NCI-H187 (cell line): ENCODE measurements at regions not wholly inside any gene's neighbourhood (a gene's known extent, or its start where the extent isn't known, plus 50 kb on each side); places are given as distances from the start of the nearest gene placed in this dataset.

Experiments used
- DNase-seq, 2 experiments: peaks; one replicate each; lab custom pipeline; 2025; lab: John Stamatoyannopoulos, UW

DNA sequence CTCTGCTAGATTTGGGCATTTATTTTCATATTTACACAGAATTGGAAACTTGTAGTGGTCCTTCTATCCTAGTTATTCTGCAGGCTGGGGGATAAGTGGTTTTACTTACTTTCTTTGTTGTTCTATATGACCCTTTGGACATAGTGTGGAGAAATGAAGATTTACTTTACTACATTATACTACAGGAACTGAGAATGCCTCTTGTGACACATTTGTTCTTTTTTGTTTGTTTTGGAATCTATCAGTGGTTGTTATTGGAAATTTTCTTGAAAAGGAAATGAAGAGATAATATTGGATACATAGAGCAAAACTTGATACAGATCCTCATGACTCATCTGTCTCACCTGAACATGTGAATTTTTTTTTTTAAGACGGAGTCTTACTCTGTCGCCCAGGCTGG is 146.1 kb upstream of the DPYD start:
- no peak for DNase-seq

DNA sequence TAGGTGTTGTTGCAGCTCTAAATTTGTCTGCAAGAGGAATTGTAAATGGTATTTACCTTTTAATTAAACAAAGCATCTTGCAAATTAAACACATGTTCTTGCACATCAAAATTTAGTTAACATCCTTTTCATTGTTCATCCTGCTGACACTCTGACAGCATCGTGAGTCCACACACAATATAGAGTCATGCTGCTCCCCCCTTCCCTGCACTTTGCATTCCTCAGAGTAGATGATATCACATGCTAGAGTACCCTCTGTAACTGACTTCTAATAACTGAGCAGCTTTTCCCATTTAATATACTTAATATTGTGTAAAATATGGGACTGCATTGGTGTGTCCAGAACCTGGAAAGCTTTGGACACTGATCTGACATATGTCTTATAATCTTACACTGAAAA is 138.8 kb upstream of the DPYD start:
- no peak for DNase-seq

DNA sequence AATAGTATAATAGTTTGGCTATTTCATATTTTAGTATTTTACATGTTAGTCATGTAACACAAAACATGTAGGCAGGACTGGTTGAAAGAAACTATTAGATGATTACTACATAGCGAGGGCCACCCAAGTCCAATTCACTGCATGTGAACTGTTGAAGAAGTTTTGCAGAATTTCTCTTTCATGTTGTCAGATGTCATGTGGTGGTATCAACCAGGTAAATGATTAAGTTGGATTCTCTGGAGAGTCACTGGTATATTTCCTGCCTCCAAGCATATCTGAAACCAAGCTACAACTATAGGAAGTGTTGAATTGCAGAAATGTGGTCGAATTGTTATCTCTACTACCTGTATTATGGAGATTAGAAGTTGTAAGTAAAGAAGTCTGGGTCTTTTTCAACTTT is 137.8 kb upstream of the DPYD start:
- DNase-seq, result no peak

DNA sequence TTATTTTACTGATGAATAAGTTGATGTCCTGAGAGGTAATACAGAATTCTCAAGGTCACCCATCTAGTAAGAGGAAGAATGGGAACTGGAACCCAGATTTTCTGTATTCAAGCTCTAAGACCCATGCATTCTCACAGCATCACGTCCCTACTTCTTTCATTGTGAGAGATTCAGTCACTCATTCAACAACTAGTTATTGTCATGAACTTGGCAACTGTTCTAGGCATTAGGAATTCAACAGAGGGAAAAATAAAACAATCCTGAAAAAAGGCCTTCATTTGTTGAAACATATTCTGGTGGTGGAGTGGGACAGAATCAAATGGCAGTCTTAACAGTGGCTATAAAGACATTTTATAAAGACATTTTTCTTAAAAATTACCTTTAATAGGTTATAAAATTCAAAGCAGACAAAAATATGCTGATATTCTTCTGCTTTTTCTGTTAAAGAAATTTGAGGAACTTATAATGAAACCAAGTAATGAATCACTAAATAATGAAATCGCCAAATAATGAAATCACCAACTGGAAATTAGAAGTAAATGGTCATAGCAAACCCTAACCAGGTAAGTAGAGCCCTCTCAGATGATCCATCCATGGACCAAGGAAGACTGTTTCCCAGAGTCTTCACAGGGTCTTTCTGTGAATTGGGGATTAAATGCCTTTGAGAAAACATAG is 136.5 kb upstream of the DPYD start:
- DNase-seq, result no peak

DNA sequence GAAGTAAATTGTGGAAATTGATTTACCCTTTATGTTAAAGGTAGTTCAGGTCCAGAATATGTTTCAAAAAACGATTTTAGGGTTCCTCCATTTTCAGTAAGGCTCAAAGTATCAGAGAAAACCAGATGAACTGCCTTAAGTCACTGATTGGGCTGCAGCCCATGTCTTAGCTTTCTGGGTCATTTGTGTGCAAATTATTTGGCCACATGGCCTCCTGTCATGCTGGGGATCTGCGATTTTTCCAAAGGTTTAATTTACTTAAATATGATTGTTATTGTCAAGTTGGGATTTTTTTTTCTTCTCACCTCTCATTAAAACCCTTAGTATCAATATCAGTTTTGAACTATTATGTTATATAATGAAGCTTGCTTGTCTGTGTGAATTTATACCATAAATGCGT is 135.9 kb upstream of the DPYD start:
- DNase-seq, result no peak

DNA sequence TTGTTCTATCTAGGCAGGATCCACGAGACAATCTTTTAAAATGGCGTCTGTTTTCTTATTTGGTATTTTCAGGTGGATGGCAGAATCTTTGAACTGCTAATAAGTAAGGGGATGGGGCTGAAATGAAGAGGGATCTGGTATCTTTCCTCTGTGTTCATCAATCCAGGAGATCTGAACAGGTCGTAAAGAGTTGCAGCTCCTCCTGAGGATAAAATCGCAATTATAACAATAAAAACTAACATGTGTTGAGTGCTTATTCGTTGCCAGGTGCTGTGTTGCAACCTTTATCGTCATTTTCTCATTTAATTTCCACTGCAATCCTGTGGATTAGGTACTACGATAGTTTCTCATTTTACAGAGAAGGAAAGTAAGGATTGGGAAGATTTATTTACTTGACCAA is 134.6 kb upstream of the DPYD start:
- no peak for DNase-seq

DNA sequence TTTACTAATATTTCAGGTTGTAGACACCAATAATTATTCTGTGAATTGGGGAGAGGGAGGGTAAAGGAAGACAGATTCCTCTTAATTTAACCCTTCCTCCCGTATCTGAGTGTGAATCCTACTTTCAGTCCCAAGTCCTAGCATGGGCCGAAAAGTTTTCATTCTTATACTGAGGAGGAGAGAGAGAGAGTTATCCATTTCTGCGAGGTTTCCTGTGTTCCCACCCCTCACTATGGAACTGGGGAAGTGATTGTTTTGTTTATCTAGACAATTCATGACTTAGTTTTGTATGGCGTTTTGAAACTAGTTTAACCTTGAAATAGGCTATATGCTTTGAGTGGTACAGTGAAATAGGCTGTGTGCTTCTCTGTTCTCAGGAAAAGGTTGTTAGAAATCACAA is 134.0 kb upstream of the DPYD start:
- DNase-seq, result no peak

DNA sequence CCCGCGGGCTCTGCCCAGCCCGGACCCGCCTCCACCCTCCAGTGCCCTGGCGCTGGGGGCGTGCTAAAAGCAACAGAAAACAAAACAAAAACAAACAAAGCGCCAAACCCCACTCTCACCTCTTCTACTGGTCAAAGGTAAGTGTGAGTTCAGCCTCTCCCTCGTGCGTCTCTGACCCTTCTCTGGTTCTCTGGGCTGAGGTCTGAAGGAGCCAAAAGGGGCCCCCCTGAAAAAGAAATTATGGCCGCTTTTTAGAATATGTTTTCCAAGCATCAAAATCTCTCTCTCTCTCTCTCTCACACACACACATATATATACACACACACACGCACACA is 133.5 kb upstream of the DPYD start:
- DNase-seq, result no peak

DNA sequence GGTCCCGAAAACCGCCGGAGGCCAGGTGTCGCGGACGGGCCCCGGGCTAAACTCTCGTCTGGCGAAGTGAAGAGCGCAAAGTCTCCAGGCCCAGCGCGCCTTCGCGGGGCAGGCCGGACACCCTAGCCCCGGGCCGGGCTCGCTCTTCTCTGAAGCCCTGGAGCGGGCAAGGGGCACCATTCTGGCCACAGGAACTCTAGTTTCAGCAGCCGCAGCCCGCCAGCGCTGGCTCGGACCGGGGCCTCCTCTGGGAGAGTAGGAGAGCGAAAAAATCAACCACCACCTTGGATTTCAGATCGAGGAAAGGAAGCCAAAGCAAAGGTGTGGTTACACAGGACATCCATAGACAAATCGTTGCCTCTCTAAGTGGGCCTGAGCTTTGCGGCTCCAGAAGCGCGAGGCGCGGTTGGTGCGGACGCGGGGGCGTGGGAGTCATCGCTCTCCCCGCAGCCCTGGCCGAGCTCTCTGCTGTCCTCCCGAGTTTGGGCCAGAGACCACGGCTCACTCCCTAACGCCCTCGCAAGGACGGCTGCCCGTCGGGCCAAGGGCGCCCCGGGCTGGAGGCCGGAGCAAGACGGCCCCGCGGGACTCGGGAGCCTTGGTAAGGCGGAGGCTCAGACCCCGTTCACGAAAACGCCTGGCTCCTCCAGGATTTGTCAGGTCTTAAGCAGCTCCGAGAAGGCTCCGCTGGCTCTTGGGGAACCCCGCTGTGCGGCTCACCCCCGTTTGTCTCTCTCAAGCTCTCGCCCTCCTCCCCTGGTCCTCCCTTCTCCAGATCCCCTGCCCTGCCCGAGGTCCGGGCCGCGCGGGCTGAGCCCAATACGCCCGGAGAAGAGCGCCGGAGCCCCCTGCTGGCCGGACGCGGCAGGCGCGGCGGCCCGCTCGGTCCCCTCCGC is 132.9 kb upstream of the DPYD start:
- DNase-seq, result peak in 1 of 2 experiments; percentile 16

DNA sequence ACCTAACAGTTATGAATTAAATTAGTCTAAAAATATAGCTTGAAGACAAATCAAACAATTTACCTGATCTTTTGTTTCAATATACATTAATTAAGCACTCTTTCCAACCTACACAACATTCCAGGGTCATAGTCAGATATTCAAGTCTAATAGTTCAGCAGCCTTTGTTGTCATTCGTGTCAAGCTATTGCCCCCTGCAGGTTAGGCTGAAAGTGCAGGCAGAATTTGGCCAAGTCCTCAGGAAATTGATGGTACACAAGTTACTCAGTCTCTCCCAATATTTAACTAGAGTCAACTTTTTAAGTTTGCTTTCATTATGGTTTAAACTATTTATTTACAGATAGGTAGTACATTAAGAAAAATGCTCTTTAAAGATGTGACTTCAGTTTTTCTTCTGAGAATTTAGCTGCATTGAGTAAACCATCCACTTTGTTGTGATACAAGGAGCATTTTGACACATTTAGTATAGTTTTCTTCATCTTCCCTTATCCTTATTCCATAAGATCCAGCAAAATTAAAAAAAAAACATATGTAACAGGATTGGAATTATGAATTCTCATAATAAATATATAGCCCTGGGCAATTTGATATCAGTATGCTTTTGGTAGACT is 130.3 kb upstream of the DPYD start:
- peak; percentile 36 to 45 for DNase-seq

DNA sequence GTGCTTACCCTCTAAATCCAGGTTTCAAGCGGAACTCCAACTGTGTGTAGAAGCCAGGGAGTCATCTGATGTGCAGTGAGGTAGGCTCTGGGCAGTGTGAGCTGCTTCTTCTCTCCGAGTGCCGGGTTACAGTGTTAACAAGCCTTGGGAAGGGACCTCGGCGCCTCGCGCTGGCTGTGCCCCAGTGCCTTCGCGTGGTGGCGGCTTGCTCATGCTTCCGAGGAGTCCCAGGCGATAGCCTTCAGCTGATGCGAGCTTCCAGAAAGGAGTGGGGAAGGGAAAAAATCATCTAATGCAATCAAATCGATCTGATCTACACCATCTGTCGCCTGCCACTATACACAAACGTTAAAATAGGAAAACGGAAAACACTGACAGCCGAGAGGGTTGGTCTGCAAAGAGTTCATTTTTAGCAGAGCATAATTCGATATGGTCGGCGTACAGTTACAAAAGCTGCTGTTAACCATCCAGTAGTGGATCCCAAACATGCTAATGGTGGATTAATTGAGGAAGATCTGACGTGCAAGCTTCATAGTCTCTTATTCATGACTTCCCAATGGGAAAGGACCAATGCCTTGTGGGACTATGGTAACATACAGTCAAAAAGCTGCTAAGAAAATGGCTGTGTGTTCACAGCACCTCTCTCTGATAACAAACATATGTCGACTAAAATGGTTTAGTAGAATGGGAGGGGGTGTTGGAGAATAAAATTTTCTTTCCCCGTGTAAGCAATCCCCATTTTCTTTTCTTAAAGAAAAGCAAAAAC is 128.7 kb upstream of the DPYD start:
- no peak for DNase-seq

DNA sequence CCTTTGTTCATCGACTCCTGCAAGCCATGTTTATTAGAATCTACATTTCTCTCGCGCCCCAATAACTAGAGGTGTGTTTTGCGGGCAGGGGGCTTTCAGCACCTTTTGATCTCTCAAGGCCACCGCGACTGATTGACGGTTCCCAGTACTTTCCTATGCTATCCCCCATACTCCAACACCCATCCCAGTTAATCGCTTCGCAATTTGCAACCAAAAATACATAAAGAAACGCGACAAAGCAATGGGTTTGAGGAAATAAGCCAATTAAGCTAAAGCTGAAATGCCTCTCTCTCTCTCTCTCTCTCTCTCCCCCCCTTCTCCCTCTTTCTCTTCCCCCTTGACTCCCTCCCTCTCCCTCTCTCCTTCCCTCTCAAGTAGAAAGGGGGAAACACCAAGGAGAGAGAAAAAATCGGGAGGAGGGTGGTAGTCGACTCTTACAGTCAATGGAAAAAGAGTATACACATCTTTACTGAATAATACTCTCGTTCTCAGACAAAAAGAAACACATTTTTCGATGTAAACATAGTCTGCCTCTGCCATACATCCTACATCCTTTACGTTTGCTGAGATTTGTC is 128.0 kb upstream of the DPYD start:
- DNase-seq, result no peak

DNA sequence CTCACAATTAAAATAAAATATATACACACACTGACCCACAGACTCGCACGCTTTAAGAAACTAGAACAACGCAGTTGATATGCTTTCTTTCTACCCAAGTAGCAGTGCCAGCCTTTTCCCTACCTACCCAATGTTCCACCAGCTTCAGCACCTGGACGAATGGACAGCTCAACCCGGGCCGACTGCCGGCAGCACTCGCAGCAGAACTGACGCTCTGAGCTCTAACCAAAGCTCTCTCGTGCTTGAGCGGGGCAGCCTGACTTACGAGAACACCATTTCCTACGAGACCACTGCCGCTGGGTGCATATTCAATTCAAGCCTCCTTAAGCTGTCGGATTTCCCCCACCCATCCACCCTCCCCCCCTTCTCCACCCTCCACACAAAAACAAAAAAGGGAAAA is 127.4 kb upstream of the DPYD start:
- no peak for DNase-seq

DNA sequence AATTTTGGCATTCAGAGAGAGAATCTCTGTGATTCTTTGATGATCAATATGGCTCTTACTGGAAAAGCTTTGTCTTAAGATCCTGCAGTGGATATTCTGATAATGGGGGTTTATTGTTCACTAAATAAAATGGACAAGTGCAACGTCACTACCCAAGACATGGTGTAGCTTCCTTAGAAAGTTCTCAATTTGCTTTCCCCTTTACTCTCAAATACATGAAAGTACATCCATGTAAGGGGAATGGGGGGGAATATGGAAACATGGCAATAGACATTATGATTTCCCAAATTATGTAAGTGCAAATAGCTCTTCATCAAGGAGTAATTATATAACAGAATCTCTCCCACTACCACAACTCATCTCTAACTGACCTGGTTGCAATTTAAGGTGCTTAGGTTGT is 126.3 kb upstream of the DPYD start:
- DNase-seq, result no peak

DNA sequence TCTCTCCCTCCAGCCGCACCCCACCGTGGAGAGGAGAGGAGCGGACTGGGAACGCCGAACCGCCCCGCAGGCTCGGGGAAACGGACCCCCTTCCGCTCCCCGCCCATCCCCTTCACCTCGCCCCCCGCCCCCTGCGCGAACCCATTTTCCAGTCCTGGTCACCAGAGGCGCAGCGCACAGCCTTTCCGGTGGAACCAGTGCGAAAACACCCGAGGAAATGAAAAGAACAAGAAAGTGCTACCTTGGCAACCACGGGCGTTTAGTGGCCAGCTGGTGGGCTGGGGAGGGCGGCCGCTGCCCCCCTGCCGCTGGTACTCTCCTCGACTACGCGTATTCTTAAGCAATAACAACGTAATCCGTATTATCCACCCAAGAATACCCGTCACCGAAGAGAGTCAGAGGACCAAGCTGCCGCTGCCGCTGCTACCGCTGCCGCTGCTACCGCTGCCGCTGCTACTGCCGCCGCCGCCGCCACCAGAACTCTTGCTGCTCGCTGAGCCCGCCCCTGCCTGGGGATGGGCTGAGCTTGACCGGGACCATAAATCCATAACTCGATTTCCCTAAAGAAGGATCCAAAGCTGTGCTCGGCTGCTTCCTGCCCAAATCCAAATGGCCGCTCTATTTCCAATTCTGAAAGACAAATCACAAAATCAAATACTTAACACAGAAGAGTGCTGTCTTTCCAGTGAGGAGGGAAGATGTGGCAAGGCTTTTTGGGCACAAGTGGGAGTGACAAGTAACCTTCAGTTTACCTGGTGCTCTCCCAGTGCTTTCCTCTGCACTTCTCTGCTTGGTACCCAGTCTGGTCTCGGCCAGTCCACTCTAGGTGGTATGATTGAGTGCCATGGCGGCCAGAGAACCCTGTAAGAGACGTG is 125.2 kb upstream of the DPYD start:
- peak in 1 of 2 experiments; percentile 3 for DNase-seq

DNA sequence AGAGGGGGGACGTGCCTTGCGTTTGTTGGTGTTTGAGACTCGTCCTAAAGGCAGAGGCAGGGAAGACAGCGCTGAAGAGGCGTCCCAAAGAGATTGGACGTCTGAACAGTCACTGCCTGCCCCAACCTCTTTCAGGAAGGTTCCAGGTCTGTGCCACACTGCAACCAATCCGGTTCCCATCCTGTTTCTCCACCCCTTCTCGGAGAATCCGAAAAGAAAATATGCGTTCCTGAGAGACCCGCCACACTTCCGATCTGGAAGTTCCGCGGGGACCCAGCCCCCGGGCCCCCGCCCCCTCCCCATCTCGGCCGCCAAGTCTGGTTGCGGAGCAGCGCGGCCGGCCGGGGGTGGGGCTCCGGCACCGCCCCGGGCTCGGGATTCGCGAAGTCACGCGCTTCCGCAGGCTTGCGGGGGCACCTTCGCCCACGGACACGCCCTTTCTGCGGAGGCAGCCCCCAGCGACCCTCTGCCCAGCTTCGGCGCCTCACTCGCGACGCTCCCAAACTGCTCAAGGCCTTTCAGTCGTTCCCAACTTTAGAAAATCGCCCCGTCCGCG is 124.5 kb upstream of the DPYD start:
- DNase-seq, result no peak

DNA sequence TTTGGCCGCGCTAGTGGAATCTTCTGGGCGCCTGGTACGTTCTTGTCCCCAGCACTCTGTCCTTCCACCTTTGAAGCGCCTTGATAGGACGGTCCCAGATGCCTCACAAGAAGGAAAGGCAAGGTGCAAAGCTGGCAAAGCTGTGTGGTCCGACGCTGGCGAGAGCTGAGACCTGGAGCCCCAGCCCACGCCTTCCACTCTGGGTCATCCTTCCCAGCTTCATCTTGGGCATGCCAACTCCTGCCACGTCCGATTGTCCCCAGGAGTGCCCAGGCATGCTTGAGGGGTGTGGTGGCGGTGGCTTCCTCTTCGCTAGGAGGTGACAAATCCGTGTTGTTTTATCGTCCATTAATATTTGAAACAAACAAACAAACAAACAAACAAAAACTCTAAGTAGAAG is 123.9 kb upstream of the DPYD start:
- DNase-seq, result no peak

DNA sequence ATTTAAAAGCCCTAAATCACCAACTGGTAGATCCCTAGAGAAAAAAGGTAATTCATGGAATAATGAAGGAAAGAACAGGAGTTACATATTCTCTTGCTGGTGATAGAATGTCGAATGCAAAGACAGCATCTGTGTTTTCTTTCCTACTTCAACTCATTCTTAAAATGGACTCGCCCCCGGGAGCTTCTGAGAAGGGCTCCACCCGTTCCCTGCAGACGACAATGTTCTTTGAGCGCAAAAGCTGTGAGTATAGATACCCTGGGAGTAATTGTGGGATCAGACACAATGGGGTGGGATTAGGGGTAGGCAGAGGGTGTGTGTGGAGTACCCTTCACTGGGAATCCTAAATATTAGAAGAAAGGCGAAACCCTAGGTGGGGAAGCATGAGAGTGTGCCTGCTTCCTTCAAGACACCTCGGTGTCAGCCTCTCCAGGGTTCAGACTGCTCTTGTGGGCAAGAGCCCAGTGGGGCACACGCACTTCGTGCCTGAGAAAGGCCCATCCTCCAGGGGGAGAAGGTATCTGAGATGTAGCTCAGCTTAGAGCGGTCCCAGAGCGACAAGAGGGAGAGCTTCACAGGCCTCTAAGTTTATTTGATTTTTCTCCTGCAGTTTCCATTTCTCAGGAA is 123.3 kb upstream of the DPYD start:
- DNase-seq, result no peak

DNA sequence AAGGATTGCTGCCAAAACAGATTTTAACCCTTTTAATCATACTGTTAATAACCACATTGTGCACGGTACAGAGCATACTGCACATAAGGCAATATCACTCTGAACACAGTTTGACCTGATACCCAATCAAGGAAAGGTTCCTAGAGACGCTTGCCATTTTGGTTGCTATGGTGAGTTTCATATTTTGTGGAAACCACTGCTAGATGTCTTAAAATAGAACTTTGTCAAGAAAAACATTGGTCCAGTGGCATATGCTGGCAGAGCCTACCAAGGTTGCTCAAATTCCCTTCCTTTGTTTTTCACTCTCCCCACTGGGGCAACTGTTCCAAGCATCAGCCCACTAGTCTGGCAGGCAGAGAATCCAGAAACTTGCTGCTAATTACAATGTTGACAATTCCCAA is 114.8 kb upstream of the DPYD start:
- DNase-seq, result no peak

DNA sequence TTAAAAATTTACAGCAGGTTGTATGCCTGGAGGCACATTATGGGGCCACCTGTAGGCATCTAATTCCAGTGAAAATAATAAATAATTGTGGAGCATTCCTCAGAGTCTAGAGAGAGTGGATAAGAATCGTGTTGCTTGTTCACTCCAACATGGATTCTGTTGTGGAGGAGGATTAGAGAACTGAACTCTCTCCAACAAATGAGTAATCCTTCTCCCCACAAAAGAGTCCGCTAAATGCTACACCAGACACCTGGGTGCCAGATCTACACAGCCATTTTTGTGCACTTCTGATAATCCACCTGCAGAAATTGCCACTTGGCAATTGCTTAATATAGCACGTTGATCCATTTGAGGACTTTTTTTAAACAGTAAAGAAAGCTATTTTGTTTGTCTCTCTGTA is 113.7 kb upstream of the DPYD start:
- no peak for DNase-seq
